Esophagus muscularis mucosa (tissue), 4 donors: ENCODE measurements at regions not wholly inside any gene's neighbourhood (a gene's known extent, or its start where the extent isn't known, plus 50 kb on each side); places are given as distances from the start of the nearest gene placed in this dataset.

Source experiments
- EP300 ChIP-seq: sonication (generic); formaldehyde crosslinking; IDR thresholded peaks from one replicate; pipeline ENCODE4 v1.6.1; 2017; ENCODE audit warnings: antibody characterized with exemption
- POLR2A ChIP-seq: fragments of 450-650 bp; IDR thresholded peaks from one replicate; pipeline ENCODE4 v1.6.1; 2017; ENCODE audit warnings: antibody characterized with exemption, moderate library complexity, mild to moderate bottlenecking, low read depth
- POLR2AphosphoS5 ChIP-seq, 2 donors: sonication (generic); formaldehyde crosslinking; IDR thresholded peaks; one replicate each; pipeline ENCODE4 v1.6.1; 2017; ENCODE audit warnings: antibody characterized with exemption in 2 of 2
- TF ChIP-seq, protein P1 (sequence below), 3 experiments: fragments of 200-600 bp in 2 of 3; fragments of 450-650 bp in 1 of 3; sonication (generic) in 2 of 3; IDR thresholded peaks; one replicate each; pipeline ENCODE4 v1.5.1; 2017 to 2019; ENCODE audit warnings: antibody characterized with exemption in 3 of 3, mild to moderate bottlenecking in 2 of 3, moderate library complexity in 1 of 3

DNA sequence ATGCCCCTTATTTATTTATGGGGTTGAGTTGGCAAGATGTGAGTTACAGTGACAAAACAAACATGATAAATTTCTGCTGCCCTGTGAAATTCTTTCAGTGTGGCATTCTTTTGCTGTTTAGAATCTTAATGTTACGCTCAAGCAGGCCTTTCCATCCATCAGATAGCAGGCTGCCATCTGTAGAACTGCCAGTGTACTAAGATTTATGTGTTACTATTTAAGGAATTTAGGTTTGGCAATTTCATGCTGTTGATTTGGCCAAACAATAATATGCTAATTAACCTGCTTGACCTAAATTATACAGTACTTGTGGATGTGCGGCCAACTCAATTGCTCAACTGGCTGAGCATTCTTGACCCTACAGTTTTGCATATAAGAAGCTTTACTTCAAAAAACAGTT lies 477.7 kb upstream of the TPK1 start:
- TF ChIP-seq, protein P1, sequence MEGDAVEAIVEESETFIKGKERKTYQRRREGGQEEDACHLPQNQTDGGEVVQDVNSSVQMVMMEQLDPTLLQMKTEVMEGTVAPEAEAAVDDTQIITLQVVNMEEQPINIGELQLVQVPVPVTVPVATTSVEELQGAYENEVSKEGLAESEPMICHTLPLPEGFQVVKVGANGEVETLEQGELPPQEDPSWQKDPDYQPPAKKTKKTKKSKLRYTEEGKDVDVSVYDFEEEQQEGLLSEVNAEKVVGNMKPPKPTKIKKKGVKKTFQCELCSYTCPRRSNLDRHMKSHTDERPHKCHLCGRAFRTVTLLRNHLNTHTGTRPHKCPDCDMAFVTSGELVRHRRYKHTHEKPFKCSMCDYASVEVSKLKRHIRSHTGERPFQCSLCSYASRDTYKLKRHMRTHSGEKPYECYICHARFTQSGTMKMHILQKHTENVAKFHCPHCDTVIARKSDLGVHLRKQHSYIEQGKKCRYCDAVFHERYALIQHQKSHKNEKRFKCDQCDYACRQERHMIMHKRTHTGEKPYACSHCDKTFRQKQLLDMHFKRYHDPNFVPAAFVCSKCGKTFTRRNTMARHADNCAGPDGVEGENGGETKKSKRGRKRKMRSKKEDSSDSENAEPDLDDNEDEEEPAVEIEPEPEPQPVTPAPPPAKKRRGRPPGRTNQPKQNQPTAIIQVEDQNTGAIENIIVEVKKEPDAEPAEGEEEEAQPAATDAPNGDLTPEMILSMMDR (IDR thresholded peaks at IDR 0.05): no peak
- TF ChIP-seq POLR2A: no peak
- TF ChIP-seq POLR2AphosphoS5 (IDR thresholded peaks at IDR 0.05): no peak
- no peak for TF ChIP-seq EP300
